ENCODE measurements at regions not wholly inside any gene's neighbourhood (a gene's known extent, or its start where the extent isn't known, plus 50 kb on each side); places are given as distances from the start of the nearest gene placed in this dataset.

- CTCF ChIA-PET: interaction anchor here (1.2 kb wide), 1 partner anchor 119 kb away, joined by 3 read pairs; no protein-coding TSS in a partner anchor
- Histone ChIP-seq H2AFZ (ENCODE audit: low read depth, low read length, poor library complexity, severe bottlenecking) (no peak overlapping the region), H3K27me3 (ENCODE audit: insufficient read depth, low read length) (no peaks in the 10 kb centered on the region), H3K9me2 (ENCODE audit: insufficient read depth) (no peaks in the 10 kb centered on the region), H3K9ac (ENCODE audit: low read length) (no peak overlapping the region), H4K20me1 (ENCODE audit: insufficient read depth) (no peaks in the 10 kb centered on the region), H3K79me2 (ENCODE audit: insufficient read depth, low read length) (no peaks in the 10 kb centered on the region), H3K4me2 (ENCODE audit: low read length) (no peak overlapping the region), H3K4me3 (replicated peaks in 1 of 2; ENCODE audit: low read depth in 1 of 2, low read length in 2 of 2) (no peak overlapping the region), H3K4me1 (ENCODE audit: control insufficient read depth in 1 of 2, insufficient read depth in 2 of 2, low read length in 2 of 2) (no peaks in the 10 kb centered on the region), H3K9me3 (ENCODE audit: control insufficient read depth in 1 of 2, insufficient read depth in 1 of 2, low read depth in 1 of 2, low read length in 2 of 2) (no peaks in the 10 kb centered on the region), H3K27ac (ENCODE audit: low read depth, low read length) (no peak overlapping the region), H3K36me3 (ENCODE audit: control insufficient read depth in 1 of 2, insufficient read depth in 2 of 2, low read length in 2 of 2) (no peaks in the 10 kb centered on the region)
- RAD21 ChIA-PET (ENCODE audit: low non-redundant PET in 1 of 2, low total read pairs in 2 of 2, uncharacterized antibody in 2 of 2, unreplicated experiment in 2 of 2): no interaction called here
- no TSS peak for BruUV-seq (replicated peaks)
- DNase-seq (ENCODE audit: low read depth, low spot score) (no peak), ATAC-seq (no peak)
- intact Hi-C loops (cut with micrococcal nuclease): no loop called here
- POLR2A ChIA-PET: no interaction called here
- TF ChIP-seq CEBPB (IDR thresholded peaks at IDR 0.05; ENCODE audit: low read depth): no peak
- no peak for TF ChIP-seq ELF1 (IDR thresholded peaks at IDR 0.05; ENCODE audit: borderline replicate concordance, low read depth)
- no peak for TF ChIP-seq REST (IDR thresholded peaks at IDR 0.05; ENCODE audit: low read depth)
- no peak for TF ChIP-seq ATF3 (IDR thresholded peaks at IDR 0.05)
- TF ChIP-seq CTCF (IDR thresholded peaks at IDR 0.05 in 2 of 3, conservative IDR thresholded peaks at IDR 0.05 in 1 of 3; ENCODE audit: borderline replicate concordance in 1 of 3, insufficient read depth in 1 of 3, low read depth in 2 of 3, low read length in 2 of 3): no peak
- no peak for TF ChIP-seq EGR1 (IDR thresholded peaks at IDR 0.05; ENCODE audit: low read depth)
- no peak for TF ChIP-seq SIN3A (IDR thresholded peaks at IDR 0.05; ENCODE audit: low read depth)
- TF ChIP-seq ZNF274 (IDR thresholded peaks at IDR 0.05; ENCODE audit: low read depth, low read length): no peak
- TF ChIP-seq JUND (IDR thresholded peaks at IDR 0.05): no peak
- TF ChIP-seq, protein P1, sequence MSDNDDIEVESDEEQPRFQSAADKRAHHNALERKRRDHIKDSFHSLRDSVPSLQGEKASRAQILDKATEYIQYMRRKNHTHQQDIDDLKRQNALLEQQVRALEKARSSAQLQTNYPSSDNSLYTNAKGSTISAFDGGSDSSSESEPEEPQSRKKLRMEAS (IDR thresholded peaks at IDR 0.05): no peak
- no peak for TF ChIP-seq EZH2phosphoT487 (IDR thresholded peaks at IDR 0.05; ENCODE audit: borderline replicate concordance)
- TF ChIP-seq POLR2AphosphoS5 (IDR thresholded peaks at IDR 0.05; ENCODE audit: low read depth, low read length): no peak
These were observed 134.9 kb upstream of the CPNE8 start for GRCh38 chr12:39040275-39040674.
